ENCODE measurements at regions not wholly inside any gene's neighbourhood (a gene's known extent, or its start where the extent isn't known, plus 50 kb on each side); places are given as distances from the start of the nearest gene placed in this dataset.

DNA sequence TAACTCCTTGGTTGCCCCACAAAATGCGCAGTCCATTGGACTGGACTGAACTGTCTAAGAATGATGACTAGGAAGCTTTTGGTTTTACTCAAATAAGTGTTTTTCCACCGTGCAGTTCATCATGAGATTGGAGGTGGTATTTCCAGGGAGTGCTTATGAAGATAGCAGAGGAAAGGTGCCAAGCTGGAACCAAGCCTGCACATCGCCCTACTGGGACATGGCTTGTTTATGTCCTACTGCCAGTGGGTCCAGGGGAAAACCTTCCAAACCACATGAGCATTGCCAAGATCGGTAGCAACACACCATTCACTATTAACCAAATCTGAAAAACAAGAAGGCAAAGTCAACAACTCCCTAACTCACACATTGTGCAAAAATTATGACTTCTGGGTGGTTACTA, 54.7 kb upstream of the DSCAM start:
- no peaks in the 10 kb centered on the region for H3K36me3 ChIP-seq
- H3K4me1 ChIP-seq, result no peaks in the 10 kb centered on the region
- no peaks in the 10 kb centered on the region for H3K9me3 ChIP-seq (replicated peaks)
- H3K27me3 ChIP-seq, result no peaks in the 10 kb centered on the region
- H3K27ac ChIP-seq, result no peak overlapping the region
- H3K4me3 ChIP-seq, result no peak overlapping the region
- DNase-seq, result no peak

DNA sequence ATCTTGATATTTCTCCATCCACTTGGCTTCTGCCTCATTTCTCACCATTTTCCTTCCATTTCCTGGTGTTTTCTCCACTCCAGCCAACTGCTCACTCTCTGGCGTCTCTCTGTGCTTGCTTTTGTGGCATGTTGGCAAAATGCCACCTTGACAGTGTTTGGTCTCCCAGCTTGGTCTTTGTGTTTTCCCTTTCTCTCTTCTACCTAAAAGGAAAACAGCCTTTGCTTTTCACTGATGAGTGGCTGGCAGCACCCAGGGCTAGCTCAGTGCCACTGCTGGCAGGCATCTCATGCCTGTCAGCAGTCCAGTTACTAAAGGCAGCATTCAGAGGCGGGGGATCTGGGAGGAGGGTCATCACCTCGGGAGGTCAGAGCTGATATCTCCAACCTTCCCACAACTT, 55.3 kb upstream of the DSCAM start:
- H3K27me3 ChIP-seq, result no peaks in the 10 kb centered on the region
- H3K36me3 ChIP-seq, result no peaks in the 10 kb centered on the region
- DNase-seq, result no peak
- no peaks in the 10 kb centered on the region for H3K9me3 ChIP-seq (replicated peaks)
- no peak overlapping the region for H3K27ac ChIP-seq
- no peaks in the 10 kb centered on the region for H3K4me1 ChIP-seq
- H3K4me3 ChIP-seq, result no peak overlapping the region

DNA sequence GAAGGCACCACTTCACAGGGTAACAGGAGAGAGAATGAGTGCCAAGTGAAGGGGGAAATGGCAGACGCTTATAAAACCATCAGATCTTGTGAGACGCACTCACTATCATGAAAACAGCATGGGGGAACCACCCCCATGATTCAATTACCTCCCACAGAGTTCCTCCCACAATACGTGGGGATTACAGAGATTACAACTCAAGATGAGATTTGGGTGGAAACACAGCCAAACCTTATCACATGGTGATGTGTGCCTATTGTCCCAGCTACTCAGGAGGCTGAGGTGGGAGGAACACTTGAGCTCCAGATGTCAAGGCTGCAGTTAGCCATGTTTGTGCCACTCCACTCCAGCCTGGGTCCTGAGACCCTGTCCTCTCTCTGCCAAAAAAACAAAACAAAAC, 56.0 kb upstream of the DSCAM start:
- H3K27ac ChIP-seq, result no peak overlapping the region
- H3K36me3 ChIP-seq, result no peaks in the 10 kb centered on the region
- H3K9me3 ChIP-seq (replicated peaks), result no peaks in the 10 kb centered on the region
- no peaks in the 10 kb centered on the region for H3K27me3 ChIP-seq
- H3K4me3 ChIP-seq, result no peak overlapping the region
- DNase-seq, result no peak
- no peaks in the 10 kb centered on the region for H3K4me1 ChIP-seq

DNA sequence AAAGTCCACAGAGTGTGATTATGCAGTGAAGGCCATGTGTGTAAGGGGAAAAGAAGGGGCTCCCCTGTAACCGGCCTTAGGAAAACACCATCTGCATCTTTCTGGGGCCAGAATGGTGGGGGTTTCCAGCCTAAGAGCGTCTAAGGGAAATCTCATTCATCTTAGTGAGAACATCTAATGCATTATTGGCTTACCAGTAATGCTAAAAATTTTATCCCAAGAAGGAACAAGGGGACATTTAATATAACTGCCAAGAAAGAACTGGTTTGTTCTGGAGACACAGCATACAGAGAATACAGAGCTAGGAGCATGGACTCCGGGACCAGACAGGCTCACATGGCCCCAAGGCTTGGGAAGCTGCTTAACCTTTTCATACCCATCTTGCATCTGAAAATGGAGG, 58.3 kb upstream of the DSCAM start:
- Histone ChIP-seq H3K36me3 (no peaks in the 10 kb centered on the region), H3K27me3 (no peaks in the 10 kb centered on the region), H3K4me3 (no peak overlapping the region), H3K9me3 (replicated peaks) (no peaks in the 10 kb centered on the region), H3K27ac (no peak overlapping the region), H3K4me1 (no peaks in the 10 kb centered on the region)
- DNase-seq, result no peak

DNA sequence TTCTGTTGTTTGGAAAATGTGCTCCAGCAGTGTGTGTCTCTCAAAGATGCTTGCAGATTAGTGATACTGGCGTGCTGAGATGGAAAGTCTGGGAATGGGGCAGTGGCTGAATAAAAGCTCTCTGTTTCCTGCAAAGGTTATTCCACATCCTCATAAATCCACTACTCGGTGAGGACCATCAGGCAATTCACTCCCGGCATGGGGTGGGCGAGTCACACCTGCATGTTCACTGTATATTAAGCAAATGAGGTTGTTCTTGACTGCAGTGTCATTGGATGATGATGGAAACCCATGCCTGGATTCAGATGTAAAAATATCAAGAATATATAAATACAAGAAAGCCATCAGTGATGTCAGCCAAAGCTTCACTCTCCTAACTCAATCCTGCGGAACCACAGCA, 65.4 kb upstream of the DSCAM start:
- no peak overlapping the region for H3K4me3 ChIP-seq
- H3K27ac ChIP-seq, result no peak overlapping the region
- H3K36me3 ChIP-seq, result no peaks in the 10 kb centered on the region
- no peaks in the 10 kb centered on the region for H3K27me3 ChIP-seq
- DNase-seq, result no peak
- no peaks in the 10 kb centered on the region for H3K9me3 ChIP-seq (replicated peaks)
- no peaks in the 10 kb centered on the region for H3K4me1 ChIP-seq

DNA sequence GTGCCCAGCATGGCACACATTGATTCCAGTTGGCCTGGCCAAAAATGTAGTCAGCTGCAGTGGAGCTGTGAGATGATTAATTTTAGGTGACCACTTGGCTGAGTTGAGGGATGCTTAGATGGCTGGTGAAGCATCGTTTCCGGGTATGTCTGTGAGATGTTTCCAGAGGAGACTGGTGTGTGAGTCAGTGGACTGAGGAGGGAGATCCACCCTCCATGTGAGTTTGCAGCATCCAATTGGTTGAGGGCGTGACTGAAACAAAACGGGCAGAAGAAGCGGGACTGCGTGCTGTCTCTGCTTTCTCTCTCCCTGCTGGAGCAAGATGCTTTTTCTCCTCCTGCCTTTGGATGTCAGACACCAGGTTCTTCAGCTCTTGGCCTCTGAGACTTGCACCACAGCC, 68.2 kb upstream of the DSCAM start:
- Histone ChIP-seq H3K4me1 (no peaks in the 10 kb centered on the region), H3K27ac (no peak overlapping the region), H3K4me3 (no peak overlapping the region), H3K27me3 (no peaks in the 10 kb centered on the region), H3K36me3 (no peaks in the 10 kb centered on the region), H3K9me3 (replicated peaks) (no peaks in the 10 kb centered on the region)
- DNase-seq, result no peak

DNA sequence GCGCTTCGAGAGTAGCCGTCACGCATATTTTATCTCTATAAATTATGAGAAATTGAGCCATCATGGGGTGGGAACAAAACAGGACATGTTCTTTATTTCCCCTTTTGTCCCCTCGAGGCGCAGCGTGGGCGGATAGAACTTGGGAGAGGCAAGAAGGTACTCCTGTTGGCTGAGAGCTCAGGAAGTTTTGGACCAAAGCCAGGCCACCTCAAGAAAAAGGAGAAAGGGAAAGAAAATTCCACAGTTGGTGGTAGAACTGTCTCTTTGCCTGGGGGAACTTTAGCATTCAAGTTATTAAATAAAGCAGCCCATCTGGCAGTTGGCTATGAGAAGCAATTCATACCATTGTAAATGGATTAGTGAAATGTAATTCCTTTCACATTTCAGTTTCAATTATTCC, 76.4 kb upstream of the DSCAM start:
- no peaks in the 10 kb centered on the region for H3K36me3 ChIP-seq

DNA sequence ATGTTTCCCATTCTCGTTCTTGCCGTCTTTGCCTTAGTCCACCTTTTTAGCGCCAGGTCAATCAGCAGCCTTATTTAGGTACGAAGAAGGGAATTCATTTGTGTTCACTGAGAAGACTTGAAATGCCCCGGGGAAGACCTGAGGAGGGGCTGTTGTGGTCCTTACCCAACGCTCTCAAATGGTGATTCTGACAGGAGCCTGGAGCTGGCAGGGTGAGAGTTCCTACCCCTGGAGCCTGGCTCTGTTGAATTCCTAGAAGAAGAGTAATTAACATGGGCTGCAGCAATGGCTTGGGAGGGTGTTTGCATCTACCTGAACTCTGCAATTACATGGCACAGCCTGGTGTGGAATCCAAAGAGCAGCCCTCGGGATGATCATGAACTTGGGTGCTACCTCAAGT, 76.9 kb upstream of the DSCAM start:
- no peaks in the 10 kb centered on the region for H3K4me1 ChIP-seq

More for the DNA sequence above, 76.4 kb upstream of the DSCAM start:
- DNase-seq, result no peak
- Histone ChIP-seq H3K9me3 (replicated peaks) (no peaks in the 10 kb centered on the region), H3K4me3 (no peak overlapping the region), H3K4me1 (no peaks in the 10 kb centered on the region), H3K27me3 (no peaks in the 10 kb centered on the region), H3K27ac (no peak overlapping the region)

DNA sequence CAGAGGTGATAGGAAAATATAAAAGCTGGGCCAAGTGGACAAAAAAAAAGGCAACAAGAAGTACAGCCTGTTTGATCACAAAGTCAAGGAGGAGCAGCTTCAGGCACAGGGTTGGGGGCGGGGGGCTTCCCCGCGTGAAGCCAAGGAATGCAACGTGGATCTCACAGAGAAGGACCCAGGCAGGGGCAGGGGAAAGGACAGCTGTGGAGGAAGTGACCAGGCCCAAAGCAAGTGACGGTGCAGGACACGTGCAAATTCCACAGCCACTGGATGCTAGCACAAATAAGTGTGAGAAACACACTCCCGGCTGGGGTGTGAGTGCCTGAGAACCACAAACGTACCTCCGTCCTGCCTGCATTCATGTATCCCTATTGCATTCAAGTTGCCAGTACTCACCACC, 77.7 kb upstream of the DSCAM start:
- no peak overlapping the region for H3K4me3 ChIP-seq
- no peaks in the 10 kb centered on the region for H3K36me3 ChIP-seq
- H3K9me3 ChIP-seq (replicated peaks), result no peaks in the 10 kb centered on the region
- H3K27me3 ChIP-seq, result no peaks in the 10 kb centered on the region
- DNase-seq, result no peak
- H3K27ac ChIP-seq, result no peak overlapping the region
- no peaks in the 10 kb centered on the region for H3K4me1 ChIP-seq

More for the DNA sequence above, 76.9 kb upstream of the DSCAM start:
- no peaks in the 10 kb centered on the region for H3K9me3 ChIP-seq (replicated peaks)
- no peak for DNase-seq
- H3K27me3 ChIP-seq, result no peaks in the 10 kb centered on the region
- H3K27ac ChIP-seq, result no peak overlapping the region
- no peak overlapping the region for H3K4me3 ChIP-seq
- no peaks in the 10 kb centered on the region for H3K36me3 ChIP-seq

DNA sequence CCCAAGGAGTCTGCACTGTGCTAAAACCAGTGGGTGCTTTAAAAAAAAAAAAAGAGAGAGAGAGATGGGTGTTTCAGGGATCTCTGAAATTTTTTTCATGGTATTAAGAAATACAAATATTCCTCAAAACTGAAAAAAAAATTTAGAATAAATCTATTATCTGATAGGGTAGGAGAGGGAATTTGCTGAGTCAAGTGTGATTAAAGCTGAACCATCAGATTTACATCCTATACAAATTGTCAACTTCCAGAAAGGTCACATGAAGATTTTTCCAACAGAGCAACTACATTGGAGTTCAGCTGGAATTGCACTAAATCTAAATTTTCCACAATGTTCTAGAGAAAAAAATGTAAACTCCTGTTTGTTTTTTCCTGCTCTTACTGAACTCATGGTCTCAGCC, 79.3 kb upstream of the DSCAM start:
- Histone ChIP-seq H3K9me3 (replicated peaks) (no peaks in the 10 kb centered on the region), H3K4me3 (no peak overlapping the region), H3K27ac (no peak overlapping the region), H3K4me1 (no peaks in the 10 kb centered on the region), H3K27me3 (no peaks in the 10 kb centered on the region), H3K36me3 (no peaks in the 10 kb centered on the region)
- no peak for DNase-seq

DNA sequence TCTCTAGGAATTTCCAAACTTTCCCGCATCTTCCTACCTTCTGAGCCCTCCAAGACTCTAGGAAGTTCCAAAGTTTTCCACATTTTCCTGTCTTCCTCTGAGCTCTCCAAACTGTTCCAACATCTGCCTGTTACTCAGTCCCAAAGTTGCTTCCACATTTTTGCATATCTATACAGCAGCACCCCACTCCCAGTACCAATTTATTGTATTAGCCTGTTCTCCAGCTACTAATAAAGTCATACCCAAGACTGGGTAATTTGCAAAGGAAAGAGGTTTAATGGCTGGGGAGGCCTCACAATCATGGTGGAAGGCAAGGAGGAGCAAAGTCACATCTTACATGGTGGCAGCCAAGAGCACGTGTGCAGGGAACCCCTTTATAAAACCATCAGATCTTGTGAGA, 82.9 kb upstream of the DSCAM start:
- no peaks in the 10 kb centered on the region for H3K9me3 ChIP-seq (replicated peaks)
- DNase-seq, result no peak
- H3K36me3 ChIP-seq, result no peaks in the 10 kb centered on the region
- no peak overlapping the region for H3K27ac ChIP-seq
- H3K4me1 ChIP-seq, result no peaks in the 10 kb centered on the region
- no peaks in the 10 kb centered on the region for H3K27me3 ChIP-seq
- no peak overlapping the region for H3K4me3 ChIP-seq

DNA sequence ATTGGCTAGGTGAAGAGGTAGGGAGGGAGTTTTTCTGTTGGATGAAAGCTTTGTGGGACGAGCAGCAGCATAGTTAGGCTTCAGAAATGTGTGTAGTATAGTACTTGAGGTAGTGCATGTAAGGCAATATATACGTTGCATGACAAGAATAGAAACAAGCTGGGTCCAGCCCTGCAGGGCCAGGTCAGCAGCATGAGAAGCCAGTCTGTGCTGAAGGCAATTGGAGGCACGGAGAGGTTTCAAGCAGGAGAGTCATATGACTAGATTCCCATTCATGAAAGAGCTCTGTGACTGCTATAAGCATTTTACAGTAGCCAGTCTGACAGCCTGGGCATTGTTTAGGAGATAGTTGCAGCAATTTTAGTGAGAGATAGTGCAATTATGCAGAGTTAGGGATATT, 84.2 kb upstream of the DSCAM start:
- Histone ChIP-seq H3K4me3 (no peak overlapping the region), H3K9me3 (replicated peaks) (no peaks in the 10 kb centered on the region), H3K36me3 (no peaks in the 10 kb centered on the region), H3K27me3 (no peaks in the 10 kb centered on the region), H3K27ac (no peak overlapping the region), H3K4me1 (no peaks in the 10 kb centered on the region)
- DNase-seq, result no peak

DNA sequence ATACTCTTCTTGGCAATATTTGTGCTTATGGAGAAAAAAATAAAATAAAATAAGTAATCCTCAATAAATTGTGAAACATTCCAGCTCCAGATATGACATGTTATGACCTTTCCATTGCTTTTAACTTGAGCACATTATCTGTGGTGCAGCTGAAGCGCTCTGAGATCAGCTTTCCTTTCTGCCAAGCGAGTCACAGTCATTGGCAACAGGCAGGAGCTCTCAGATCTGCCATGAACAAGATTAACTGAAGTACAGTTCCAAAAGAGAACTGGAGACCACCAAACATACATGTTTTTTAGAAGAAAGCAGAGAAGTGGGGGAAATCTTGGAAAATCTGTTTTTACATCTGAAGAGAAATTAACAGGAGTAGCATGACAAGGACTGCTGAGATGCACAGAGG, 89.2 kb upstream of the DSCAM start:
- Histone ChIP-seq H3K9me3 (replicated peaks) (no peaks in the 10 kb centered on the region), H3K36me3 (no peaks in the 10 kb centered on the region), H3K4me1 (no peaks in the 10 kb centered on the region), H3K4me3 (no peak overlapping the region), H3K27ac (no peak overlapping the region), H3K27me3 (no peaks in the 10 kb centered on the region)
- no peak for DNase-seq

DNA sequence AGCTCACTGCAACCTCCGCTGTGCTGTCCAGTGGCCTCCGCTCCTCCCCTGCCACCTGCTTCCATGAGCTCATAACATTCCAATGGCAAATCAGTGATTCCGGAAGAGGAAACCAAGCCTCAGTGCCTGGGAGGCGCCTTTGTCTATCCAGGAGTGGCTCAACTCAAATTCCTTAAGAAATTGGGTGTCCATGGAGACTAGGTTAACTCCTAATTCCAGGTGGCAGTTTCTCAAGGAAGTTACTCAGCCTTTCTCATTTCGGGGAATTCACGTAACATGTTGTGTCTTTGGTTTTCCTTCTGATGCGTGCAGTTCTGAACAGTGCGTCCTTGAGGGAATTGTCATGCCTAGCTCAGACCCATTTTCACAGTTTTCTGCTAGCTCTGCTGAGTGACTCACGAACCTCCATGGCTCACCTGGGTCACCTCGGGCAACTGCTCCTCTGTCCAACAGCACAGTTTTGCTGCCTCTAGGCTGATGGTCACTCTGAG, 89.9 kb upstream of the DSCAM start:
- H3K27ac ChIP-seq, result no peak overlapping the region
- peak; percentile 10 to 15 for DNase-seq
- H3K27me3 ChIP-seq, result no peaks in the 10 kb centered on the region
- no peaks in the 10 kb centered on the region for H3K9me3 ChIP-seq (replicated peaks)
- H3K4me3 ChIP-seq, result no peak overlapping the region
- no peaks in the 10 kb centered on the region for H3K4me1 ChIP-seq
- H3K36me3 ChIP-seq, result no peaks in the 10 kb centered on the region

DNA sequence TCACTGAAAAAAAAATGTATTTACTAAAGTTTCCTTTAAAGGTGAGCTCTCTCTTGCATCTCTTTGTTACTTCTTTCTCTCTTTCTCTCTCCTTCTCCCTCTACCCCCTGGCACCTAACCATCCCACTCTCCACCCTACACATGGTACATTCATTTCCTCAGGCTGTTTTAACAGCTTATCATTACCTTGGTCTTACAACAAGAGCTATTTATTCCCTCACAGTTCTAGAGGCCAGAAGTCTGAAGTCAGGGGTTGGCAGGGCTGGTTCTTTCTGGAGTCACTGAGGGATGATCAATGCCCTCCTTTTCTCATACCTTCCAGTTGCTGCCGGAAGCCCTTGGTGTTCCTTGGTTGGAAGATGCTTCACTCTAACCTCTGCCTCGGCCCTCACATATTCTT, 91.1 kb upstream of the DSCAM start:
- Histone ChIP-seq H3K27me3 (no peaks in the 10 kb centered on the region), H3K4me1 (no peaks in the 10 kb centered on the region), H3K4me3 (no peak overlapping the region), H3K36me3 (no peaks in the 10 kb centered on the region), H3K9me3 (replicated peaks) (no peaks in the 10 kb centered on the region), H3K27ac (no peak overlapping the region)
- no peak for DNase-seq

DNA sequence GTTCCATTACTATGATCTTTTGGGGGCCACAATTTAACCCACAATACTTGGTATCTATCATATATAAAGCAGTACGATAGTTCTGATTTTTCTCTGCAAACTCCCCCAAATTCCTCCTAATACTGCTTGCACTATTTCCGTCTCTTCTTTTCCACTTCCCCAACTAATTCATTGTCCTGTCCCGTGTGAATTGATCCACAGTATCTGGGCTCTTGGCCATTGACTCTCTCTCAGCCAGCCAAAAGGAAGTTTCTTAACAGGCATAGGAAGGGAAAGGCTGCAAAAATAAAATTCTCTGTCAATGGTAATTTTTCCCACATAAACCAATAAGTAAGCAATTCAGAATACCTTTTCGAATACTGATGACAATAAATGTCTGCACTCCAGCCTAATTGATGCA, 91.7 kb upstream of the DSCAM start:
- no peak overlapping the region for H3K4me3 ChIP-seq
- H3K27ac ChIP-seq, result no peak overlapping the region
- no peak for DNase-seq
- no peaks in the 10 kb centered on the region for H3K36me3 ChIP-seq
- H3K4me1 ChIP-seq, result no peaks in the 10 kb centered on the region
- no peaks in the 10 kb centered on the region for H3K27me3 ChIP-seq
- H3K9me3 ChIP-seq (replicated peaks), result no peaks in the 10 kb centered on the region

DNA sequence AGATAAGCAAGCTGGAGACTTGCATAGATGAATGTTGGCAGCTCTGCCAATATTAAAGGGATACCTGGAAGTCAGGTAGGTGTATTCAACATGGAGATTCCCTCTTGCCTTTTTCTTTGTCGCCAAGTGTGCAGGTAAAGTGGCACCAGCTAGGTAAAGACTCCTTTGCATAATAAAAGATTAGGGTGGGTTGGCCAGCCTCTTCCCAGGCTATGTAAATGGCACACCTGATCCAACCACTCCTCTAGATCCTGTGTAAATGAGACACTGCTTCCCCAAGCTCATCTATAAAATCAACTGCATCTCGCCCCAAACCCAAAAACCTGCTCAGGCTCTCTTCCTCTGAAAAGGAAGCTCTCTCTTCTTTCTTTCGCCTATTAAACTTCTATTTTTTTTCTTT, 100.8 kb upstream of the DSCAM start:
- Histone ChIP-seq H3K36me3 (no peaks in the 10 kb centered on the region), H3K4me3 (no peak overlapping the region), H3K27ac (no peak overlapping the region), H3K27me3 (no peaks in the 10 kb centered on the region), H3K4me1 (no peaks in the 10 kb centered on the region), H3K9me3 (replicated peaks) (no peaks in the 10 kb centered on the region)
- DNase-seq, result no peak

Data from SJCRH30 (cell line).